ENCODE measurements at regions not wholly inside any gene's neighbourhood (a gene's known extent, or its start where the extent isn't known, plus 50 kb on each side); places are given as distances from the start of the nearest gene placed in this dataset.

DNA sequence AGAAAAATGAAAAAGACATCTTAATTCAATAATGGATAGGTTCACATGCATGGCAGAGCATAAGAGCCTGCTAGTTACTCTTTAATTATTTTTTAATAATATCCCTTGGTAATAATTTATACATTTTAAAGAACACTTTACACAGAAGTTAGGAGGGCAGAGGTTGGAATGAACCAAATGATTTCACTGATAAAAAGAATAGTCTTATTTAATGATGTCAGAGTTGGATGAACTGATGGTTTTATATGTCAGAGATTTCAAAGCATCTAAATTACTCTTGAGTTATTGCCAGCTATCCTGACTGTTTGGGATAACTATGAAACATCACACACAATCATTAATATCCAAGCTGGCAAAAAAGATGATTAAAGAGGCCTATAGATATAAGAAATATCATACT is 244.8 kb downstream of the CSNK1G3 start:
- no peak for TF ChIP-seq POLR2A (IDR thresholded peaks at IDR 0.05)
- TF ChIP-seq, protein P1, sequence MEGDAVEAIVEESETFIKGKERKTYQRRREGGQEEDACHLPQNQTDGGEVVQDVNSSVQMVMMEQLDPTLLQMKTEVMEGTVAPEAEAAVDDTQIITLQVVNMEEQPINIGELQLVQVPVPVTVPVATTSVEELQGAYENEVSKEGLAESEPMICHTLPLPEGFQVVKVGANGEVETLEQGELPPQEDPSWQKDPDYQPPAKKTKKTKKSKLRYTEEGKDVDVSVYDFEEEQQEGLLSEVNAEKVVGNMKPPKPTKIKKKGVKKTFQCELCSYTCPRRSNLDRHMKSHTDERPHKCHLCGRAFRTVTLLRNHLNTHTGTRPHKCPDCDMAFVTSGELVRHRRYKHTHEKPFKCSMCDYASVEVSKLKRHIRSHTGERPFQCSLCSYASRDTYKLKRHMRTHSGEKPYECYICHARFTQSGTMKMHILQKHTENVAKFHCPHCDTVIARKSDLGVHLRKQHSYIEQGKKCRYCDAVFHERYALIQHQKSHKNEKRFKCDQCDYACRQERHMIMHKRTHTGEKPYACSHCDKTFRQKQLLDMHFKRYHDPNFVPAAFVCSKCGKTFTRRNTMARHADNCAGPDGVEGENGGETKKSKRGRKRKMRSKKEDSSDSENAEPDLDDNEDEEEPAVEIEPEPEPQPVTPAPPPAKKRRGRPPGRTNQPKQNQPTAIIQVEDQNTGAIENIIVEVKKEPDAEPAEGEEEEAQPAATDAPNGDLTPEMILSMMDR (IDR thresholded peaks at IDR 0.05), result no peak
